ENCODE measurements at regions not wholly inside any gene's neighbourhood (a gene's known extent, or its start where the extent isn't known, plus 50 kb on each side); places are given as distances from the start of the nearest gene placed in this dataset.
"Not testable (repeated sequence)": the region's sequence is repeated elsewhere in the genome, so short reads cannot be mapped to it uniquely, and the experiment has no call there.

DNA sequence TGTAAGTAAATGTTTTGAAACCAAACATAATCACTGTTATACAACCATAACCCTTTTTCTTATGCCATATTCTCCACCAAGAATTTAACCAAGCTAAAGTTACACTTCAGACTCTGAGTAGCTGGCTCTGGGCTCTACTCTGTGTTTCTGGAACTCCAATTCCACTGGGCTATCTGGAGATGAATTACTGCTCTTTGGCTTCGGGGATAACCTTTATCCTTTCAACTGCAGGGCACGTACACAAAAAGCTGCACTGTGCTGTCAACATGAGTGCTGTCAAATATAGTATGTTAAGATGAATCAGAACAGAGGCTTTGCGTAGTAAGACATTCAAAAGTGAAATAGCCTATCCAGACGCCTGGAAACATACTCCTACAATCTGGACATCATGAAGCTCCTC lies 500.6 kb downstream of the LTN1 start:
- in situ Hi-C loops (cut with HindIII; ENCODE audit: low sequenced_read_pairs) = no loop called here

DNA sequence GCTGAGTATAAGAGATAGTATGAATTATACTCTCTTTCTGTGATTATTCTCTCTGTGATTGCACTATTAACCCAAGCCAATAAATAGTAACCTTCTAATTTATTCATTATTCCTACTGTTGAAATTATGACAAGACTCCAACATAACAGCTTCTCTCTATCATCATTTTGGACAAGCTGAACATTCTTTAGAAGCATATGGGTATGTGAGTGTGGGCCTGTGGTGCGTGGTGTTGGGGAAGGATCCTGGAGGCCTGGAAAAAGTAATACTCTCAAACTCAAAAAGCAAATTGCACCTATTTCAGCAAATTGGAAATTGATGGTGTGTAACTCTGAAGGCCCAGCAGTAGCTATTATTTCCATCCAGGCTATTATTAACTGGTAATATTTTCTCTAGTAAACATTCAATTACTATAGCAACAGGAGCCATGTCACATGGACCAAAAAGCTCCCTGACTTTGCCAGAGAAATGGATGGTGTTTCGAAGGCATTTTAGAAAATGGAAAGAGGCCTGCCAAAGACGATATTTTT lies 502.8 kb downstream of the LTN1 start:
- in situ Hi-C loops (cut with HindIII; ENCODE audit: low sequenced_read_pairs) = no loop called here

GRCh38 chr21:28489162-28489561 lies 503.5 kb downstream of the LTN1 start:
- in situ Hi-C loops (cut with HindIII; ENCODE audit: low sequenced_read_pairs) = no loop called here

DNA sequence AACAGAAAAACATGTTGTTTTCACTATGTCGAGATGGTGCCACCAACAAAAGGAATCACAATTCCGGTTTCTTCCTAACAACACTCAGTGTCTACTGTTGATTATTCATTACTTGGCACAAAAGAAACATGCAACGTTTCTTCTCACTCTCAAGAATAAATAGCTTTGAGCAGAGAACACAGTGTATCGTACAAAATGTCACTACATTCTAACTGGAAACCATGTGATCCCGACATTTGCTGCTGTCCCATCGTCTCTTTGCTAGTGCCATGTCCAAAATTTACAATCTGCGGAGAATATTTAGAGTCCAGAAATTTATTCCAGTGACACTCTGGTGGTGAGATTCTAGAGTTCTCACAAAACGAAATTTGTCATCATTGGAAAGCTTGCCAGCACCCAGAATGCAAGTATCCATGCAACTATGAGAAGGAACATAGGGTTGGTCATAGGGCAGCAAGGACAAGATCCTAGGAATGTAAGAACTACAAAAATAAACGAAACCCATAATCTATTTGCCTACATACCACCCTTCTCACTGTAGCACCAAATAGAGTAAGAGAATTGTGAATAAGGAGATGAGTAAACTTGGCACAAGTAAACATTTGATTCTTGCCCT lies 505.1 kb downstream of the LTN1 start:
- in situ Hi-C loops (cut with HindIII; ENCODE audit: low sequenced_read_pairs) = no loop called here

DNA sequence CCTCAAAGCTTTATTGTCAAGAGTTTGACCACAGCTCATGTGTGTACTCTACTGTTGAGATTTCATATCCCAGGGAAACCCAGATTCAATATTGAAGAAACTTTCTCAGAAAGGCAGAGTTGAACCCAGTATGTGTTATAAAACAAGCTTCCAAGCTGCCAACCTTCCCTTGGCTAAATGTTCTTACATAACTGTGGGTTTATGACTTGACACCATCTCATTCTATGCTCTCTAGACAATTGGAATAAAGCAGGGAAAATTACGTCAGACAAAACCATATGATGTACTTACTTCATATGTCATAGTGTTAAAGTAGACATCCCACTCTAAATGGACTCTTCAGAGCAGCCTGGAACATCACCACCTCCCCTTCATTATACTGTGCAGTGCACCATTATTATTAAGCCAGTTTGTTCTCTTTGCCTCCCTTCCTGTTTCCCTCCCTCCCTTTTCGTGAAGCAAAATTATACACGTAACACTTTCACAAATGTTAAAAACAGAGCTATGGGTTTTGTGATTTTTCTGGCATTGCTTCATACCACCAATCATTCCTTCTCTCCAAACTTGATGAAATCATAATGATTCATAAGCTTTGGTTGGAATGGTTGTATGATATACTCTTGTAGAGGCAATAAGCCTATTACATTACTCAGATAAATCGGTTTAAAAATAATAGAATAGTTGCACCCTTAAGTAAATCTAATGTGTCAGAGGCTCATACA lies 507.2 kb downstream of the LTN1 start:
- in situ Hi-C loops (cut with HindIII; ENCODE audit: low sequenced_read_pairs) = no loop called here

DNA sequence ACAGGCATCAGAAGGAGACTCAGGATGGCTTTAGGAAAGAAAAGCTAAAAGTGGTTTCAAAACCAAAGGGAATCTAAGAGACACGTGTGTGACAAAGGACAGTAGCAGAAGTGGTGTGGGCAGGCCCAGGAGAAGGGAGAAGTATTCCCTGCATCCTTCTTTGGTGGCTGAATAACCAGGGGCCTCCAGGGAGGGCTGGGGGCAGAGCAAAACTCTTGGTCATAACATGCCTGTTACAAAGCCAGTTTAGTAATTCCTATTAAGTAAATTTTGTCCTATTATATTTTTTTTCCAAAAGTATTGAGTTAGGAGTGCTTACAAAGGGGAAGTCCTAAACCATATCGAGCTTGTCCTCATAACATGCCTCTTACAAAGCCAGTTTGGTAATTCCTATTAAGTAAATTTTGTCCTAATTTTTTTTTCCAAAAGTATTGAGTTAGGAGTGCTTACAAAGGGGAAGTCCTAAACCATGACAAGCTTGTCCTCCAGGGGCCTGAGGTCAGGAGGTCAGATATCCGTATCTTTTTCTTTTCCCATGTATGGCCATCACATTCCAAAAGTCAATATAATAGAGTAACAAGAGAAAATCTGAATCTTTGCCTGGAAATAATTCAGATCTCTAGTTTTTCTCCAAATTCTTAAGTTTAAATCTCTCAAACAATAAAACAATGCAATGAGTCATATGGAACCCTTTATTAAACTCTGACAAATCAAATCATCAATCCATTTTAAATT lies 509.2 kb downstream of the LTN1 start:
- in situ Hi-C loops (cut with HindIII; ENCODE audit: low sequenced_read_pairs) = no loop called here

DNA sequence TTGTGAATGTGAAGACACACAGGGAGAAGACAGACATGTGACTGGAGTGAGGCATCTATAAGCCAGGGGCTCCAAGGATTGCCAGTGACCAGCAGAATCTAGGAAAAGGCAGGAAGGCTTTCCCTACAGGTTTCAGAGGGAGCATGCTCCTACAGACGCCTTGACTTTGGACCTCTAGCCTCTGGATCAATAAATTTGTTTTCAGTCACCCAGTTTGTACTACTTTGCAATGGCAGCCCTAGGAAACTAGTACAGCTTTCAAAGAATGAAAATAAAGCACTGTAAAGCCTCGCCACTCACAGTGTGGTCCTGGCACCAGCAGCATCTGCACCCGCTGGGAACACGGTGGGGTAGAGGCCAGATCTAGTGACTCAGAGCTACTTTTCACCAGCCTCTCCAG lies 510.0 kb downstream of the LTN1 start:
- in situ Hi-C loops (cut with HindIII; ENCODE audit: low sequenced_read_pairs) = no loop called here

GRCh38 chr21:28480470-28480869 lies 512.2 kb downstream of the LTN1 start:
- in situ Hi-C loops (cut with HindIII; ENCODE audit: low sequenced_read_pairs) = no loop called here

GRCh38 chr21:28473530-28474220 lies 519.0 kb downstream of the LTN1 start:
- in situ Hi-C loops (cut with HindIII; ENCODE audit: low sequenced_read_pairs) = no loop called here

DNA sequence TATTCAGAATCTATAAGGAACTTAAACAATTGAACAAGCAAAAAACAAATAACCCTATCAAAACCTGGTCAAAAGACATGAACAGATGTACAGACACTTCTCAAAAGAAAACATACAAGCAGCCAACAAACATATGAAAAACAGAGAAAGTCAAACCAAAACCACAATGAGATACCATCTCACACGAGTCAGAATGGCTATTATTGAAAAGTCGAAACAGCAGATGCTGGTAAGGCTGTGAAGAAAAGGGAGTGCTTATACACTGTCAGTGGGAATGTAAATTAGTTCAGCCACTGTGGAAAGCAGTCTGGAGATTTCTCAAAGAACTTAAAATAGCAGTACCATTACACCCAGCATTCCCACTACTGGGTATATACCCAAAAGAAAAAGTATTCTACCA lies 520.1 kb downstream of the LTN1 start:
- in situ Hi-C loops (cut with HindIII; ENCODE audit: low sequenced_read_pairs) = not testable (repeated sequence)

DNA sequence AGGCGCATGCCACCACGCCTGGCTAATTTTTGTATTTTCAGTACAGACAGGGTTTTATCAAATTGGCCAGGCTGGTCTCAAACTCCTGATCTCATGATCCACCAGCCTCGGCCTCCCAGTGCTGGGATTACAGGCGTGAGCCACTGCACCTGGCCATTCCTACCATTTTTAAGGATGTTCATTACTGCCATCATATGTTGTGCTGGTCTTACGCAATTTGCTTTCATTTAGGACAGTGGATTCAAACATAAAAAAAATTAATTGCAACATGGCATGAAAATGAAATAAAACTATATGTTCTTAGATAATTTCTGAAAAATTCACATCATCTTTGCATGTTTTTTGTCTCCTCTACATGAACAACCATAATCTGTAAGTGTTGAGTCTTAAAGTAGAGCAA lies 527.7 kb downstream of the LTN1 start:
- in situ Hi-C loops (cut with HindIII; ENCODE audit: low sequenced_read_pairs) = no loop called here

DNA sequence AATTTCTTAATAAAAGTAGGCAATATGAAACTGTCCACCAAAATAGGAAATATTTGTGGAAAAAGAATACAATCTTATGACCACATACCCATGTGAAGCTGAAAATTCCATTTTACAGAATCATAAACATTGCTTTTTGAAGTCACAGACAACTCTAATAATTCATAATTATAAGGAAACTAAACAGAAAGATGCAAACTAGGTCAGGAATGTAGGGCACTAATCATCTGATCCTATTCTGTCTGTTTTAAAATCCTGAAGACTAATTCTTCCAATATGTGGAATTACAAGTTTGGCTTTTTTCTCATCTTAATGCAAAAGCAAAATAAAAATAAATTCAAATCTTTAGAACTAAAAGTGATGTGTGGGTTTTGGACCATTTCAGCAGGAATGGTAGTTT lies 528.6 kb downstream of the LTN1 start:
- in situ Hi-C loops (cut with HindIII; ENCODE audit: low sequenced_read_pairs) = no loop called here

DNA sequence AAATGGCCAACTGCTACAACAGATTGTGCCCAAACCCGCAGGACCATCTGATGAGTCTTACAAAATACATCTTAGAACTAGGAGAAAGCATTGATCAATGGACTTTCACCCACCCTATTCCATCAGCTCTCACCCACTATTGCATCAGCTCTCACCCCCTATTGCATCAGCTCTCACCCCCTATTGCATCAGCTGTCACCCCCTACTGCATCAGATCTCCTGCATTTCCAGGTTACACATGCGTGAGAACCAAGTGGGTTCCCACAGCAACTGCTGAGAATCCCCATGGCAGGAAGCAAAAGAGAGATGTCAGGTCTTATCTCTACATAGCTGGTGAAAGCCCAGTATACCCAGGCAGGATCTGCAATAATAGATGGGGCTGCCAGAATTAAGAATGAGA lies 533.5 kb downstream of the LTN1 start:
- in situ Hi-C loops (cut with HindIII; ENCODE audit: low sequenced_read_pairs) = no loop called here

GRCh38 chr21:28458446-28458845 lies 534.2 kb downstream of the LTN1 start:
- in situ Hi-C loops (cut with HindIII; ENCODE audit: low sequenced_read_pairs) = no loop called here

- in situ Hi-C loops (cut with HindIII; ENCODE audit: low sequenced_read_pairs) = no loop called here
Measured at GRCh38 chr21:28455253-28455600, 537.5 kb downstream of the LTN1 start.

- in situ Hi-C loops (cut with HindIII; ENCODE audit: low sequenced_read_pairs) = no loop called here
Measured at GRCh38 chr21:28454564-28455252, 538.0 kb downstream of the LTN1 start.

DNA sequence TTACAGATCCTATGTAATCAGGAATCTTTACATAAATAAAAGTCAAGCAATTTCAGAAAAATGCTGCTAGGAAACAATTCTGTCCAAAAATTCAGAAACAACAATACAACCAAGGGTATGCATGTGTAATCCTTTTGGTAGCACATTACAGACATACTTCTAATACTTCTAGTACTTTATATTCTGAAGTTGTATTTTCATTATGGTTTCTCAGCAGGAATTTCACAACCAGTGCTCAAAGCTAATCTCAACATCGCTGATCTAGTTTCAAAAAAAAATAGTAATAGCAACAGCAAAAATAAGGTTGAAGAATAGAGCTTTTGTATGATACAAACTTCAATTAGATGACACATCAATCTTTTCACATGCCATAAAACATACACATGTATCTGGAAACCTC lies 545.2 kb downstream of the LTN1 start:
- in situ Hi-C loops (cut with HindIII; ENCODE audit: low sequenced_read_pairs) = loop anchor here (25.0 kb wide), 1 partner anchor 90 kb away; no protein-coding TSS in a partner anchor

- in situ Hi-C loops (cut with HindIII; ENCODE audit: low sequenced_read_pairs) = loop anchor here (25.0 kb wide), 1 partner anchor 92 kb away; no protein-coding TSS in a partner anchor
Measured at GRCh38 chr21:28445141-28445830, 547.4 kb downstream of the LTN1 start.

DNA sequence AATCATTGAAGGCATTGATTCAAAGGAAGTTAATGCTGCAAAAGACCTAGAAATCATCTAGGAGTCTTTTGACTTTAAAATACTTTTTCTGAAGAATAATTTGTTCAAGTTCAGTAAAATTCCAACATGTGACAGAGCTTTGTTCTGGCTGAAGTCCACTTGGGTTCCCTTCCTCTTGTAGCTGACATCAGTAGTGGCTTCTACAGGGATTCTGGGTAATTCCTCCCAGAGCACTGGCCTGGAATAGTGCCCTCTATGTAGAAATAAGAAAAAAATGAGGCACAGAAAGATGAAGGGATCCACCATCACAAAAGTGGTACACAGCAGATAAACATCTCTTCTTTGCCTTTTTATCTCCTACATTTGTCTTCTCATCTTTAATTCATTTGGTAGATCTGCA lies 548.1 kb downstream of the LTN1 start:
- in situ Hi-C loops (cut with HindIII; ENCODE audit: low sequenced_read_pairs) = loop anchor here (25.0 kb wide), 1 partner anchor 93 kb away; no protein-coding TSS in a partner anchor

- in situ Hi-C loops (cut with HindIII; ENCODE audit: low sequenced_read_pairs) = loop anchor here (25.0 kb wide), 1 partner anchor 93 kb away; no protein-coding TSS in a partner anchor
Measured at GRCh38 chr21:28444111-28444510, 548.6 kb downstream of the LTN1 start.

All from DLD1 (cell line).